GM12878 (cell line): ENCODE measurements at regions not wholly inside any gene's neighbourhood (a gene's known extent, or its start where the extent isn't known, plus 50 kb on each side); places are given as distances from the start of the nearest gene placed in this dataset.

Experiments used
- ATAC-seq: fragments of 200-7000 bp; cut with Tn5 transposase; 3 replicates; pipeline ENCODE4 v1.9.1; 2020; ENCODE audit warnings: mild to moderate bottlenecking, moderate library complexity
- BruUV-seq: library from RNA; stranded (reverse); fragments of 400-500 nt; replicated peaks from 2 replicates; lab custom pipeline; 2021; lab: Mats Ljungman, UMichigan
- CTCF ChIA-PET: fragments of 300-600 bp; sonication (Branson Sonifier 250); formaldehyde crosslinking; extraction: SDS; loops from one replicate; lab custom pipeline; 2021; ENCODE audit warnings: inconsistent platforms; lab: Yijun Ruan, JAX
- POLR2A ChIA-PET: fragments of 350-600 bp; formaldehyde crosslinking; extraction: SDS; loops from one replicate; lab custom pipeline; 2021; ENCODE audit warnings: inconsistent platforms; lab: Charles Lee
- RAD21 ChIA-PET: fragments of 300-600 bp; sonication (Branson Sonifier 250); formaldehyde crosslinking; loops from one replicate; lab custom pipeline; 2023; ENCODE audit warnings: antibody characterized with exemption; ENCODE audit not compliant: unreplicated experiment; lab: Charles Lee
- SMC1A ChIA-PET: fragments of 300-600 bp; sonication (Branson Sonifier 250); formaldehyde crosslinking; loops from one replicate; lab custom pipeline; 2023; ENCODE audit not compliant: unreplicated experiment, uncharacterized antibody; lab: Charles Lee
- DNase-seq: peaks from one replicate; pipeline ENCODE4 v3.0.0-alpha.2; 2011; ENCODE audit warnings: low read depth, low spot score
- FAIRE-seq: peaks from 3 replicates; lab custom pipeline; 2011; peaks lifted over from hg19 to GRCh38; lab: Jason Lieb, UNC
- H2AFZ ChIP-seq: 2 replicates; pipeline ENCODE4 v1.6.0; 2011; ENCODE audit warnings: low read depth, low read length, control low read depth; ENCODE audit not compliant: control insufficient read depth
- H3K27ac ChIP-seq: 2 replicates; pipeline ENCODE4 v1.5.1; 2011; ENCODE audit warnings: control low read depth; ENCODE audit not compliant: control insufficient read depth, insufficient read depth
- H3K27me3 ChIP-seq, 2 experiments: replicated peaks in 1 of 2; 2 replicates each; pipeline versions ENCODE4 v1.6.0 to v1.6.1; 2011; ENCODE audit warnings: low read length in 1 of 2; ENCODE audit not compliant: control insufficient read depth in 2 of 2, insufficient read depth in 2 of 2
- H3K36me3 ChIP-seq, 2 experiments: 2 replicates each; pipeline ENCODE4 v1.5.1; 2011; ENCODE audit warnings: low read length in 1 of 2; ENCODE audit not compliant: control insufficient read depth in 2 of 2, insufficient read depth in 2 of 2
- H3K4me1 ChIP-seq: 2 replicates; pipeline ENCODE4 v1.6.1; 2011; ENCODE audit warnings: mild to moderate bottlenecking, low read length, moderate library complexity, mixed read lengths; ENCODE audit not compliant: control insufficient read depth, insufficient read depth
- H3K4me2 ChIP-seq: 2 replicates; pipeline ENCODE4 v1.6.0; 2011; ENCODE audit warnings: control low read depth; ENCODE audit not compliant: control insufficient read depth, insufficient read depth
- H3K4me3 ChIP-seq: fragments of 200-600 bp; sonication (generic); 2 replicates; pipeline ENCODE4 v1.5.1; 2016
- H3K79me2 ChIP-seq: 2 replicates; pipeline ENCODE4 v1.6.0; 2011; ENCODE audit warnings: low read length; ENCODE audit not compliant: control insufficient read depth, insufficient read depth
- H3K9ac ChIP-seq: 2 replicates; pipeline ENCODE4 v1.8.0; 2011; ENCODE audit warnings: low read length, control low read depth, mixed read lengths; ENCODE audit not compliant: control insufficient read depth, insufficient read depth
- H3K9me3 ChIP-seq: replicated peaks from 3 replicates; pipeline ENCODE4 v1.5.1; 2011; ENCODE audit warnings: mild to moderate bottlenecking, low read length; ENCODE audit not compliant: control insufficient read depth, insufficient read depth
- H4K20me1 ChIP-seq: 2 replicates; pipeline ENCODE4 v1.6.0; 2011; ENCODE audit not compliant: control insufficient read depth, insufficient read depth
- CHD2 ChIP-seq: IDR thresholded peaks from 2 replicates; pipeline ENCODE4 v1.6.1; 2011; ENCODE audit warnings: low read depth, low read length, improper control_type of control experiment, borderline replicate concordance
- JUND ChIP-seq: IDR thresholded peaks from 2 replicates; pipeline ENCODE4 v1.6.1; 2012; ENCODE audit warnings: low read depth, mild to moderate bottlenecking, low read length, improper control_type of control experiment, moderate library complexity
- NFIC ChIP-seq: IDR thresholded peaks from 2 replicates; pipeline ENCODE4 v1.6.1; 2012; ENCODE audit warnings: low read depth, mild to moderate bottlenecking, inconsistent platforms, low read length, moderate library complexity
- NR2C2 ChIP-seq: IDR thresholded peaks from 2 replicates; pipeline ENCODE4 v1.6.1; 2011; ENCODE audit warnings: borderline replicate concordance, low read depth; ENCODE audit not compliant: control insufficient read depth, insufficient read length
- USF2 ChIP-seq: IDR thresholded peaks from 2 replicates; pipeline ENCODE4 v1.6.1; 2011; ENCODE audit warnings: low read depth, low read length, improper control_type of control experiment, borderline replicate concordance
- ZNF217 ChIP-seq: fragments of 450-650 bp; IDR thresholded peaks from 2 replicates; pipeline ENCODE4 v1.6.1; 2017; ENCODE audit warnings: antibody characterized with exemption, mild to moderate bottlenecking
- WGBS: methylation state at CpG from one replicate; pipeline ENCODE4 v1.1.6; 2016; ENCODE audit warnings: low lambda C conversion rate; ENCODE audit not compliant: insufficient replicate concordance, insufficient coverage; ENCODE audit errors: missing lambda C conversion rate; 5-methylcytosine and 5-hydroxymethylcytosine counted together
- in situ Hi-C: fragments of 300-500 bp; cut with MboI; formaldehyde crosslinking; loops from 9 replicates; pipeline ENCODE4 v1.14.3; 2018; ENCODE audit warnings: mixed read lengths
- intact Hi-C: fragments of 100-400 bp; cut with micrococcal nuclease; formaldehyde crosslinking; loops from one replicate; pipeline ENCODE4 v1.14.2; 2022; ENCODE audit not compliant: unreplicated experiment
- TF ChIP-seq, protein P1 (sequence below): IDR thresholded peaks from 2 replicates; pipeline ENCODE4 v1.6.1; 2011; ENCODE audit warnings: low read depth, mild to moderate bottlenecking, low read length, moderate library complexity, borderline replicate concordance; ENCODE audit errors: extremely low read depth
- TF ChIP-seq, protein P2 (sequence below): IDR thresholded peaks from 2 replicates; pipeline ENCODE4 v1.6.1; 2012; ENCODE audit warnings: improper control_type of control experiment, low read depth, low read length; ENCODE audit not compliant: insufficient replicate concordance

- RAD21 ChIA-PET = no interaction called here
- Histone ChIP-seq H3K4me1 (no peaks in the 10 kb centered on the region), H3K36me3 (no peaks in the 10 kb centered on the region), H3K4me3 (no peak overlapping the region), H3K9me3 (no peaks in the 10 kb centered on the region), H3K27me3 (no peaks in the 10 kb centered on the region), H3K79me2 (no peaks in the 10 kb centered on the region), H3K4me2 (no peak overlapping the region), H3K9ac (no peak overlapping the region), H4K20me1 (no peaks in the 10 kb centered on the region), H2AFZ (no peak overlapping the region), H3K27ac (no peak overlapping the region)
- TF ChIP-seq NR2C2 (no peak), NFIC (no peak), USF2 (no peak), ZNF217 (no peak), JUND (no peak), CHD2 (no peak)
- TF ChIP-seq, protein P1, sequence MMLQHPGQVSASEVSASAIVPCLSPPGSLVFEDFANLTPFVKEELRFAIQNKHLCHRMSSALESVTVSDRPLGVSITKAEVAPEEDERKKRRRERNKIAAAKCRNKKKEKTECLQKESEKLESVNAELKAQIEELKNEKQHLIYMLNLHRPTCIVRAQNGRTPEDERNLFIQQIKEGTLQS = no peak
- TF ChIP-seq, protein P2, sequence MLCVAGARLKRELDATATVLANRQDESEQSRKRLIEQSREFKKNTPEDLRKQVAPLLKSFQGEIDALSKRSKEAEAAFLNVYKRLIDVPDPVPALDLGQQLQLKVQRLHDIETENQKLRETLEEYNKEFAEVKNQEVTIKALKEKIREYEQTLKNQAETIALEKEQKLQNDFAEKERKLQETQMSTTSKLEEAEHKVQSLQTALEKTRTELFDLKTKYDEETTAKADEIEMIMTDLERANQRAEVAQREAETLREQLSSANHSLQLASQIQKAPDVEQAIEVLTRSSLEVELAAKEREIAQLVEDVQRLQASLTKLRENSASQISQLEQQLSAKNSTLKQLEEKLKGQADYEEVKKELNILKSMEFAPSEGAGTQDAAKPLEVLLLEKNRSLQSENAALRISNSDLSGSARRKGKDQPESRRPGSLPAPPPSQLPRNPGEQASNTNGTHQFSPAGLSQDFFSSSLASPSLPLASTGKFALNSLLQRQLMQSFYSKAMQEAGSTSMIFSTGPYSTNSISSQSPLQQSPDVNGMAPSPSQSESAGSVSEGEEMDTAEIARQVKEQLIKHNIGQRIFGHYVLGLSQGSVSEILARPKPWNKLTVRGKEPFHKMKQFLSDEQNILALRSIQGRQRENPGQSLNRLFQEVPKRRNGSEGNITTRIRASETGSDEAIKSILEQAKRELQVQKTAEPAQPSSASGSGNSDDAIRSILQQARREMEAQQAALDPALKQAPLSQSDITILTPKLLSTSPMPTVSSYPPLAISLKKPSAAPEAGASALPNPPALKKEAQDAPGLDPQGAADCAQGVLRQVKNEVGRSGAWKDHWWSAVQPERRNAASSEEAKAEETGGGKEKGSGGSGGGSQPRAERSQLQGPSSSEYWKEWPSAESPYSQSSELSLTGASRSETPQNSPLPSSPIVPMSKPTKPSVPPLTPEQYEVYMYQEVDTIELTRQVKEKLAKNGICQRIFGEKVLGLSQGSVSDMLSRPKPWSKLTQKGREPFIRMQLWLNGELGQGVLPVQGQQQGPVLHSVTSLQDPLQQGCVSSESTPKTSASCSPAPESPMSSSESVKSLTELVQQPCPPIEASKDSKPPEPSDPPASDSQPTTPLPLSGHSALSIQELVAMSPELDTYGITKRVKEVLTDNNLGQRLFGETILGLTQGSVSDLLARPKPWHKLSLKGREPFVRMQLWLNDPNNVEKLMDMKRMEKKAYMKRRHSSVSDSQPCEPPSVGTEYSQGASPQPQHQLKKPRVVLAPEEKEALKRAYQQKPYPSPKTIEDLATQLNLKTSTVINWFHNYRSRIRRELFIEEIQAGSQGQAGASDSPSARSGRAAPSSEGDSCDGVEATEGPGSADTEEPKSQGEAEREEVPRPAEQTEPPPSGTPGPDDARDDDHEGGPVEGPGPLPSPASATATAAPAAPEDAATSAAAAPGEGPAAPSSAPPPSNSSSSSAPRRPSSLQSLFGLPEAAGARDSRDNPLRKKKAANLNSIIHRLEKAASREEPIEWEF = no peak
- CTCF ChIA-PET = no interaction called here
- ATAC-seq = no peak
- BruUV-seq = no TSS peak
- WGBS = 70% methylated on average over 4 of the region's 4 CpGs
- POLR2A ChIA-PET = no interaction called here
- SMC1A ChIA-PET = no interaction called here
- DNase-seq = no peak
- intact Hi-C loops = no loop called here
- in situ Hi-C loops = no loop called here
- no peak for FAIRE-seq
These were observed 621.3 kb upstream of the EPHA6 start for GRCh38 chr3:96192966-96193550.
